ENCODE measurements at regions not wholly inside any gene's neighbourhood (a gene's known extent, or its start where the extent isn't known, plus 50 kb on each side); places are given as distances from the start of the nearest gene placed in this dataset.

DNA sequence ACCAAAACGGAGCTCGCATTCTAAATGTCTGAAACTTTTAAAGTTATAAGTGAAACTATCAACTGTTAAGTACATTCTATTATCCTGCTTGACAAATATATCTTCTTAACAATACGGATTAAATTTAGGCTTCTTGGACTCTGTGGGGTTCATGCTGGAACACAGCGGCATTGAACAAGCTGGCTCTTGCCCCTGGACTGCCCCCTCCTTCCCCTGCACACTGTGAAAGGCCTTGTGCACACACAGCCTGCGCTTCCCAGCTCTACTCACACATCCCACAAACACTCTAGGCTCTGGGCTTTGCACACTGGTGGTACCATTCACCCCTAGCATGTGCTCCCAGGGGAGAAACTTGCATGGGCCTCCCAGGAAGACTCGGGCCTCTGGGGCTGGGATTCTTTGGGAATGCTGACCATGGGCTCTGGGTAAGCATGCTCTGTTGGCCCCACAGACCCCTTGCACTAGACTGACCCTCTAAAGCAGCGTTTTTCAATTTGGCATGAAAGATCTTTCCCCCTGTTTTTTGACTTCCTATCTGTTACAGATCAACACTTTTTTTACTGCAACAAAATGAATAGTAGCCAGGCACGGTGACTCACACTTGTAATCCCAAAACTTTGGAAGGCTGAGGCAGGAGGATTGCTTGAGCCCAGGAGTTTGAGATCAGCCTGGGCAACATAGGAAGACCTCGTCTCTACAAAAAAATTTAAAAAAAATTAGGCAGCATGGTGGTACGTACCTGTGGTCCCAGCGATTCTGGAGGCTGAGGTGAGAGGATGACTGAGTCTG lies 96.2 kb upstream of the CPM start:
- intact Hi-C loops (cut with DNase I) = no loop called here
- Histone ChIP-seq H3K4me3 (no peak overlapping the region), H3K36me3 (no peaks in the 10 kb centered on the region), H3K9ac (ENCODE audit: low read depth in 2 of 2, low read length in 2 of 2) (no peak overlapping the region), H3K9me3 (no peaks in the 10 kb centered on the region), H3K4me1 (no peaks in the 10 kb centered on the region), H3K27me3 (no peaks in the 10 kb centered on the region), H3K27ac (no peak overlapping the region)
- no peak for DNase-seq
- TF ChIP-seq, protein P1, sequence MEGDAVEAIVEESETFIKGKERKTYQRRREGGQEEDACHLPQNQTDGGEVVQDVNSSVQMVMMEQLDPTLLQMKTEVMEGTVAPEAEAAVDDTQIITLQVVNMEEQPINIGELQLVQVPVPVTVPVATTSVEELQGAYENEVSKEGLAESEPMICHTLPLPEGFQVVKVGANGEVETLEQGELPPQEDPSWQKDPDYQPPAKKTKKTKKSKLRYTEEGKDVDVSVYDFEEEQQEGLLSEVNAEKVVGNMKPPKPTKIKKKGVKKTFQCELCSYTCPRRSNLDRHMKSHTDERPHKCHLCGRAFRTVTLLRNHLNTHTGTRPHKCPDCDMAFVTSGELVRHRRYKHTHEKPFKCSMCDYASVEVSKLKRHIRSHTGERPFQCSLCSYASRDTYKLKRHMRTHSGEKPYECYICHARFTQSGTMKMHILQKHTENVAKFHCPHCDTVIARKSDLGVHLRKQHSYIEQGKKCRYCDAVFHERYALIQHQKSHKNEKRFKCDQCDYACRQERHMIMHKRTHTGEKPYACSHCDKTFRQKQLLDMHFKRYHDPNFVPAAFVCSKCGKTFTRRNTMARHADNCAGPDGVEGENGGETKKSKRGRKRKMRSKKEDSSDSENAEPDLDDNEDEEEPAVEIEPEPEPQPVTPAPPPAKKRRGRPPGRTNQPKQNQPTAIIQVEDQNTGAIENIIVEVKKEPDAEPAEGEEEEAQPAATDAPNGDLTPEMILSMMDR (IDR thresholded peaks at IDR 0.05) = no peak

DNA sequence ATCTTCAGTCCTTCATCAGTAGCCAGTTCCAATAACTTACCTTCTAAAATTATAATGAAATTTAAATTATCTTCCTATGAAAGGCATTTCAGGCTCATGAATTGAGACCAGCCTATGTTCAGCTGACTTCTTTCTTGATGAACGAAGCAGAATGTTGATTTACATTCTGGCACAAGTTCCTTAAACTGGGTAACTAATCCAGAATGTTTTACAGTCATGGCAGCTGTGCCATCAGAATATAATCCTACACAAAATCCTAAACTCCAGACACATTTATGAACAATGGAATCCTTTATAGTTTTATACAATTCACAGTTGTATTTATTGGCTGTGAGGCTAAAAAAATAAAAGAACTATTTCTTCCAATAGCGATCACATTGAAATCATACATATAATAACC lies 97.3 kb upstream of the CPM start:
- TF ChIP-seq, protein P1 (IDR thresholded peaks at IDR 0.05) = no peak
- intact Hi-C loops (cut with DNase I) = no loop called here

DNA sequence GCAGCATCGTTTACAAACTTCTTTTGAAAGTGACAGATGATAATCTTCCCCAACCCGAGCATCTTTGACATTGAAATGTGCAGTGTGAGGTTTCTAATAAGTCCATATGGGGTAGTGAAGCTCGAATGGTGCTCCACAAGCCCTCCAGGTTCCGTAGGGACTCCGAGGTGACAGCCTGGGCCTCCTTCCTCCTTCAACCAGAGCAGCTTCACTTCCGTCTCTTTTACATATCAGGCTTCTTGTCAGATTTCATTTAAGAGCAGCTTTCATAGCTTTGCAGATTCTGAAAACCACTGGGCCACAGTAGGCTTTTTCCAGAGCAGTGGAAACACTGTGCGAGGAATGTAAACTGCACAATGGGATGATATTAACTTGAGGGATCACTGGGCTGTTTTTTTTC lies 103.6 kb upstream of the CPM start:
- Histone ChIP-seq H3K9me3 (no peaks in the 10 kb centered on the region), H3K36me3 (no peaks in the 10 kb centered on the region), H3K4me1 (peaks cover 4% of the 10 kb centered on the region), H3K27ac (peak overlapping the region; percentile 37), H3K4me3 (no peak overlapping the region), H3K27me3 (no peaks in the 10 kb centered on the region), H3K9ac (ENCODE audit: low read depth in 2 of 2, low read length in 2 of 2) (no peak overlapping the region)
- intact Hi-C loops (cut with DNase I) = no loop called here
- TF ChIP-seq, protein P1 (IDR thresholded peaks at IDR 0.05) = no peak
- DNase-seq = no peak

More for the DNA sequence above, 97.3 kb upstream of the CPM start:
- H3K36me3 ChIP-seq = no peaks in the 10 kb centered on the region
- no peak for DNase-seq
- H3K4me3 ChIP-seq = no peak overlapping the region
- H3K27ac ChIP-seq = no peak overlapping the region
- no peaks in the 10 kb centered on the region for H3K27me3 ChIP-seq
- no peak overlapping the region for H3K9ac ChIP-seq (ENCODE audit: low read depth in 2 of 2, low read length in 2 of 2)
- H3K4me1 ChIP-seq = no peaks in the 10 kb centered on the region
- no peaks in the 10 kb centered on the region for H3K9me3 ChIP-seq

DNA sequence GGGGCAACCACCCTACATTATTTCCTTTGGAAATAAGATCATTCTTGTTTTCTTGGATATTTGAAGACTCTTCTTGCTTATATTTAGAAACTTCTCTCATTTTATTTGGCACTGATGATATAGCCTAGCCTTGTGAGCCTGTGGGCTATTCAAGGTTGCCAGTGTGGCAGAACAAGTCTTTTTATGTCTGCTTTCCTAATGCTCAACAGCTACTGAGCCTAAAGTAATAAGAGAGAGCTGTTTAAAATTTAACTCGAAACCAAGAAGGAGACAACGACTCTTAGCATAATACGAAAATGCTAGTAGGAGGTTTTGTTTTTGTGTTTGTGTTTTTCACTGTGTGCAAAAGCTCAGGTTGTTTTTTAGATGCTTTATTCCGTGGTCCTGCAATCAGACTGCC lies 104.0 kb upstream of the CPM start:
- TF ChIP-seq, protein P1 (IDR thresholded peaks at IDR 0.05) = no peak
- Histone ChIP-seq H3K9ac (ENCODE audit: low read depth in 2 of 2, low read length in 2 of 2) (no peak overlapping the region), H3K27me3 (no peaks in the 10 kb centered on the region), H3K4me3 (no peak overlapping the region), H3K36me3 (no peaks in the 10 kb centered on the region), H3K4me1 (peaks cover 4% of the 10 kb centered on the region), H3K27ac (peak overlapping the region; percentile 37), H3K9me3 (no peaks in the 10 kb centered on the region)
- intact Hi-C loops (cut with DNase I) = no loop called here
- DNase-seq = no peak

GRCh38 chr12:69039911-69040310 lies 106.9 kb upstream of the CPM start:
- TF ChIP-seq, protein P1 (IDR thresholded peaks at IDR 0.05) = no peak
- H3K4me1 ChIP-seq = peaks cover 4% of the 10 kb centered on the region
- intact Hi-C loops (cut with DNase I) = no loop called here
- no peak overlapping the region for H3K27ac ChIP-seq
- H3K4me3 ChIP-seq = no peak overlapping the region
- H3K27me3 ChIP-seq = no peaks in the 10 kb centered on the region
- H3K9ac ChIP-seq (ENCODE audit: low read depth in 2 of 2, low read length in 2 of 2) = no peak overlapping the region
- no peaks in the 10 kb centered on the region for H3K9me3 ChIP-seq
- DNase-seq = no peak
- H3K36me3 ChIP-seq = no peaks in the 10 kb centered on the region
